ENCODE measurements at regions not wholly inside any gene's neighbourhood (a gene's known extent, or its start where the extent isn't known, plus 50 kb on each side); places are given as distances from the start of the nearest gene placed in this dataset.

GRCh38 chr15:96223939-96224338, 106.6 kb upstream of the NR2F2 start:
- DNase-seq (ENCODE audit: low spot score): no peak

GRCh38 chr15:96225642-96226259, 104.7 kb upstream of the NR2F2 start:
- DNase-seq (ENCODE audit: low spot score): no peak

- no peak for DNase-seq (ENCODE audit: low spot score)
These were observed 99.8 kb upstream of the NR2F2 start for GRCh38 chr15:96230526-96231181.

- DNase-seq (ENCODE audit: low spot score): peak; percentile 2
These were observed 98.2 kb upstream of the NR2F2 start for GRCh38 chr15:96232335-96232734.

GRCh38 chr15:96234109-96234892, 96.2 kb upstream of the NR2F2 start:
- no peak for DNase-seq (ENCODE audit: low spot score)

- no peak for DNase-seq (ENCODE audit: low spot score)
These were observed 93.5 kb upstream of the NR2F2 start for GRCh38 chr15:96237002-96237401.

GRCh38 chr15:96242761-96243160, 87.7 kb upstream of the NR2F2 start:
- no peak for DNase-seq (ENCODE audit: low spot score)

GRCh38 chr15:96243701-96244100, 86.8 kb upstream of the NR2F2 start:
- no peak for DNase-seq (ENCODE audit: low spot score)

GRCh38 chr15:96245252-96245651, 85.2 kb upstream of the NR2F2 start:
- no peak for DNase-seq (ENCODE audit: low spot score)

GRCh38 chr15:96246057-96246456, 84.4 kb upstream of the NR2F2 start:
- DNase-seq (ENCODE audit: low spot score): no peak

GRCh38 chr15:96247621-96248305, 82.7 kb upstream of the NR2F2 start:
- no peak for DNase-seq (ENCODE audit: low spot score)

- no peak for DNase-seq (ENCODE audit: low spot score)
These were observed 78.4 kb upstream of the NR2F2 start for GRCh38 chr15:96252148-96252547.

GRCh38 chr15:96253006-96253747, 77.3 kb upstream of the NR2F2 start:
- DNase-seq (ENCODE audit: low spot score): no peak

GRCh38 chr15:96254173-96254572, 76.3 kb upstream of the NR2F2 start:
- no peak for DNase-seq (ENCODE audit: low spot score)

GRCh38 chr15:96255599-96255998, 74.9 kb upstream of the NR2F2 start:
- DNase-seq (ENCODE audit: low spot score): no peak

- no peak for DNase-seq (ENCODE audit: low spot score)
These were observed 68.9 kb upstream of the NR2F2 start for GRCh38 chr15:96261575-96262034.

GRCh38 chr15:96262097-96262496, 68.4 kb upstream of the NR2F2 start:
- no peak for DNase-seq (ENCODE audit: low spot score)

GRCh38 chr15:96262549-96263489, 67.7 kb upstream of the NR2F2 start:
- no peak for DNase-seq (ENCODE audit: low spot score)

- no peak for DNase-seq (ENCODE audit: low spot score)
These were observed 66.1 kb upstream of the NR2F2 start for GRCh38 chr15:96264351-96264798.

GRCh38 chr15:96264801-96265515, 65.5 kb upstream of the NR2F2 start:
- no peak for DNase-seq (ENCODE audit: low spot score)

Data from globus pallidus (tissue), 1 donor.